UCSD-AML1 (cell line): ENCODE measurements at regions not wholly inside any gene's neighbourhood (a gene's known extent, or its start where the extent isn't known, plus 50 kb on each side); places are given as distances from the start of the nearest gene placed in this dataset.

Source experiments
- DNase-seq: peaks from one replicate; lab custom pipeline; 2025; ENCODE audit not compliant: unreplicated experiment; lab: John Stamatoyannopoulos, UW

DNA sequence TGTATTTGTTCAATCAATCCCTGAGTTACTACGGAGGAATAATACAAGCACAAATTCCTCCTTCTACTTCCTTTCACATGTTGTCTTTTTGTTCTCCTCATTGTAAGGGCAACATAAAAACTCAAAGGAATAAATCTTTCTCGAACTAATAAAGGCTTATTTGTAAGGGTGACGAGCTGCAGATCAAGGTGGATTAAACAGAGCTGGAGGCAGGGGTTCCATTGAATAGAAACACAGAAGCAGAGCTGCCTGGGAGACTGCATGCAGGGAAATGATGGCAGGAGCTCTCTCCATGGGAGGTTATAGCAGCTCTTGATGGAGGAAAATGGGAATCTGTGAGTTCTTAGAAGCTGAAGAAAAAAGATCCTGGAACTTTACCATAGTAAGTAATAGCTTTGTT lies 160.2 kb downstream of the CYYR1 start:
- no peak for DNase-seq

DNA sequence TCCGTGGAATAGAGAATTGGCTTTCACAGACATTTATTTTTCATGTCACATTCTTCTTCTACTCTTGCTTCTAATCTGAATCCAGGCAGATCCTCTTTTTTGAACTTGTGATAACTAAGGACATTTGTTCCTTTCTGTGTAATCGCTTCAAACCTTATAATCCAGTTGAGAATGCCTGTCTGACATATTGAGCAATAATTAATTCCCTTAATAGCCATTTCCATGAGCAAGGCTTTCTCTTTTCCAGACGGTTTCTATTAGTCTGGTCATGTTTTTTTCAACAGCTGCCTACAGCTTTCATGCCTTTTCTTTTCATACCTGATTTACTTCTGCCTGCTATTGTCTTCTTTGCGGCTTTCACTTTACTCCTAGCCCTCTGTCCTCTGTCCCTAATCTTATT lies 163.4 kb downstream of the CYYR1 start:
- DNase-seq, result no peak

DNA sequence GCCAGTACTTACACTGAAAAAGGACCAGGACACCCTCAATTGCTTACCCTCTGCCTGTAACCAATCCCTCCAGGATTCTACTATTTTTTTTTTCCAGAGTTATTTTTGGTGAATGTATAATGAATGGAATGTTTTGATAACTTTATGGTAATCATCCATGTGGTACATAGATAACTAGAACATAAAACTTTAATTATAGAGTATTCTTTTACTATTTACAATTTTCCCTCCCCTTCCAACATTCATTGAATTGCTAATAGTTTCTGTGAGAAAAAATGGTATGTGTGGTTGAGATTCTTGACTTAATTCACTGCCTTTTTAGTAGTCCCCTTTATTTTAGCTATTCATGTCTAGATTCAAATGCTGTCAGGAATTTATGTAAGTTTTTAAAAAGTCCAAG lies 164.6 kb downstream of the CYYR1 start:
- no peak for DNase-seq

DNA sequence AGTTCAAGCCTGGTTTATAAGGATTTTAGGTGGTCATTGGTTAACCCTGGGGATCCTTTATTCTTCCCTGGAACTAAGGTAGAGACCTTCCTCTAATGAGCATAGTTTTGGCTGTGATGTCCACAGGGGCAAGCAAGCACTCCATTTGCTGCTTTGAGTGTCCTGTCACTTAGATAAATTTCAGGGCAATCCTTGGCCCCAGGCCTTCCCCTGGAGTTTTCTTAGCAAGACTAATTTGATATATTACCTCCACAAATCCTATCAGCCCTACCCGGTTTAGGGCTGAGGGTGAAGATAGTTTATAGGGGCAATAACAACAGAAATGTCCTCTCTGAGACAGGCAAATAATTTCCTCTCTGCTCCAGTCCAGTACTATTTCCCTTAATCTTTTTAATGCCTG lies 166.6 kb downstream of the CYYR1 start:
- DNase-seq, result no peak

DNA sequence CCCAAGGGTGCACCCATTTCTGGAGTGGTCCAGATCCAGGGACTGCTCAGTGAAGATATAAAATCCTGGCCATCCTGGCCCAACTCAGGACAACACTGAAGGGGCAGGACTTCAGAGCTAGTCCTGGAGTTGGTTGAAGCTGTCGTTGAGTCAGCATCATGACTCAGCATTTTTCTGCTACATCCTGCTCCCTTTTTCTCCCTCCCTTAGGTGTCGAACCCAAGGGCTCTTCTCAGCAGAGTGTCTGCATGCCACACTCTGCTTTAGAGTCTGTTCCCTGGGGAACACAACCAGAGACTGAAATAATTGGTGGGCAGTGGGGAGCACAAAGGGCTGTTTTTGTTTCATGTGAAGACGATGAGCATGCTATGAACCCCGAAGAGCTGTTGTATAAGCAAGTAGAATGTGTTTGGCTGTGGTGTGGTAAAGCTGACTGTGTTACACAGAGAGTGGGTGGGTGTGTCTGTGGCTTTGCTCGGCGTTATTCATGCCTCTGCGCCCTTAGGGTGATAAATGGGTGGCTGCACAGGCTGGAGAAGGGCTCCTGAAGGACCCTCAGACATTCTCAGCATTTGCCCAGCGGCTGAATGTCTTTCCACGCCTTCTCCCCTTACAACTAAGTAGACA lies 167.2 kb downstream of the CYYR1 start:
- DNase-seq, result peak; percentile 43

DNA sequence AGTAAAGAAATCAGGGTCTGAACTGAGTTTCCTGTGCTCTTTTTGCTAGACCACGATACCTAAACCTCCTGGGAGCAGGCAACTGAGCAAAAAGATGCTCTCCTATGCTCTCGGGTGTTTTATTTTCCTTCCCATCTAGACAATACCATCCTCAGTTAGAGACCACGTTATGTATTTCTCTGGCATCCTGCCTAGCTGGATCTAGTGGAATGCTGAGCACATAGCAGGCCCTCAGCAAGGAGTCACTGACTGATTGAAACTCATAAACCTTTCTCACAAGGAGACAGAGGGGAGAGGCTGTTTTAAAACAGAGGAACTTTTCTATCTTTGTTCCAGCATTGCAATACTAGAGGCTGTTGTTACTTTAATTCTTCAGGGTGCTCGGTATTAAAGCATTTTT lies 168.0 kb downstream of the CYYR1 start:
- no peak for DNase-seq

DNA sequence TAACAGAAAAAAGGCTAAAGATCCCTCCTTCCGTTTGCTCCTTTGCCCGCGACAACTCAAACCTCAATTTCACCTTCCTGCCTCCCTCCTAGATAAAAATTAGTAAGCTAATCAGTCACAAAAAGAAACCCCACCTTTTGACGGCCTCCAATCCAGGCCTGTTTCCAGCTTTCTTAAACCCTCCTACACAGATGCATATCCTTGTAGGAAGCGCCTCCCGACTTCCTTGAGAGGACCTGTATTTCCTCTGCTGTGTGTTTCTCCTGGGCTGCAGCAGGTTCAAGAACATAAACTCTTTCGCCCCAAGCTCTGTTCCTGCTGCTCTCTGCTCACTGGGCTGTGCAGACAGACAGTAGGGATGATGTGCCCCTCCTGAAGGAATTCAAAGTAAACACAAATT lies 168.8 kb downstream of the CYYR1 start:
- DNase-seq, result no peak

DNA sequence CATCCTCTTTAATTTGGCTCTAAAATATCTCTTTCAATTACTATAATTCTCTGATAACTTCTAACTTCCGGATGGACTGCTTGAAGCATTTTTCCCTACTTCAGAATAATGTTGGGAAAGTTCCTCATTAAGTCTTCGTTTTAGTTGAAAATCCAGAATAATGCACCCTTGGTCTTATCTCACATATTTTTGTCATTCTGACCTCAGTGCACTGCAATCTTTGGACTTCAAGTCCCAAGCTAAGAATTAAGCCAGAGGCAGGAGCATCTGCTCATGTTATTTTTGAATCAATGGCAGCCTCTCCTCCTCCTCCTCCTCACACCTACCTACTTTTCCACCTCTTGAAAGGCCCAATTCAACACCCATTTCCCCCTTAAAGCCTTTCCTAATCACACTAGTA lies 169.8 kb downstream of the CYYR1 start:
- DNase-seq, result no peak

DNA sequence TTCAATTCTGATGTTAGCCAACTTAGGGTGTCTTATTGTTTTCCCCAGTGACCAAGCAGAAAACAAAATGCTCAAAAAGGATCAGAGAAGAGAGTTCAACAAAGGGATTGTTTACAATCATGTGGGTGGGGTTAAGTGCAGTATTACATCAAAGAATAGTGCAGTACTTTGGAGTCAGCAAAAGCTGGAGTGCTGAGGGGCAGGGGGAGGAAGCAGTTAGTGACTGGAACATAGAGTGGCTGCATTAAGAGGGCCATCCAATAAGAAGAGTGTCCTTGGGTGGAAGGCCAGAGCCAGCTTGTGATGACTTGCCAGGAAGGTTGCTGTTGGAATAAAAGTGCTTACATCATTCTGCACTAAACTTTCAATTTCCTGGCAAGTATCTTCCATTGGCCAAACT lies 175.5 kb downstream of the CYYR1 start:
- DNase-seq, result no peak

DNA sequence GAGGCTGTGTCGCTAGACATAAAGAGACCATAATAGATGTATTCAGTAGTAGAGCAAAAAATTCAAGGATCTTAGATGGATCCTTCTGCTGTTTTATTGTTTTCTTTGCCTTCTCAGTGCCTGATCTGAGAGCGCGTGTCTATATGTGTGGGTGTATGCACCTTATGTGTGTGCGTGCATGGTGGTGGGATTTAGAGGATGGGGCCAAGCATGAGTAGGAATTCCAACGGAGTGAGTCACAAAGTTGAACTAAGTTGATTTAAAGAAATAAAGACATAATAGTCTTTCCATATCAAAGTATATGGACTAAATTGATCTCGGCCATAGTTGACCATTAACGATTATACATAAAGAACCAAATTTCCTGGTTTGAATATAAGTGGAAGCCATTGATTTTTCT lies 178.7 kb downstream of the CYYR1 start:
- DNase-seq, result no peak

DNA sequence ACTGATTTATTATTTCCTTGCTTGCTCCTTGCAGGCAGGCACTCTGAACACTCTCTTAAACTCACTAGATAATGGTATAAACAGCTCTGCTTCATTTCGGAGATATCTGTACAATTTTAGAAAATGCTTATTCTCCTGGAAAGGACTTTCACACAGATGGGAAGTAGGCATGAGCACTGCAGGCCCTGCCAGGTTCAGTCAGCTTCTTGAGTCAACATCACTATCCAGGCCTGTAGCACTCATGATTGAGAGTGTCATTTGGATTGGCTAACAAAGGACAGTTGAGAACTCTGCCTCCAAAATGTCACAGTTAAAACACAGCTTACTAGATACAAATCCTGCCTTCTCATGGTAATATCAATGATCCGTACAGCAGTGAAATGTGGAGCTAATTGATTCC lies 181.9 kb downstream of the CYYR1 start:
- DNase-seq, result no peak

DNA sequence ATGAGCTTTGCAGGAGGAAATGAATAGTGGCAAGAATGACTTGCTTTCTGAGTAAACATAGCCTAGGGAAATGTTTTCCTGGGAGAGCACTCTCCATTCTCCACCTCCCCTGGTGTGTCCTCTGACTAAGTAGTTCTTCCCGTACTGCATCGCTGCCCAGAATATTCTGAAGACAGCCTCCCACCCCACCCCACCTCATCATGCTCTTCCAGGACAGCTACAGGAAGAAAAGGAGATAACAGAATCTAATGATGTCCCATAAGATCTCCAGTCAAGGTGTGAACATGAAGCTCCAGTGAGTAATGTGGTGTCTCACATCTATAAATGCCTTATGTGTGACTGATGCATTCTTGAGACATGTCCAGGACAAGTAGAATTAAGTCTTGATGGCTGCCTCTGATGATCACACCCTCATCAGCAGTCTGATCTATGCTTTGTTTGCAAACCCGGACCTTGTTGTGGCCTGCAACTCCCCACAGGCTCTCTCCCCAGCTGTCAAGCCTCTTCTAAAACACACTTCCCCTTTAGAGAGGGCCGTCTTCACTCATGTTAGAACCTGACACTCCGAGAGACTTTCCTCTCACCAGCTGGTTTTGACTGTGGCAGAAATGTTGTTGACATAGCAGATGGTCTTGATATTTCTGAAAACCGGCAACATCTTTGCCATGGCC lies 183.0 kb downstream of the CYYR1 start:
- DNase-seq, result peak; percentile 26

DNA sequence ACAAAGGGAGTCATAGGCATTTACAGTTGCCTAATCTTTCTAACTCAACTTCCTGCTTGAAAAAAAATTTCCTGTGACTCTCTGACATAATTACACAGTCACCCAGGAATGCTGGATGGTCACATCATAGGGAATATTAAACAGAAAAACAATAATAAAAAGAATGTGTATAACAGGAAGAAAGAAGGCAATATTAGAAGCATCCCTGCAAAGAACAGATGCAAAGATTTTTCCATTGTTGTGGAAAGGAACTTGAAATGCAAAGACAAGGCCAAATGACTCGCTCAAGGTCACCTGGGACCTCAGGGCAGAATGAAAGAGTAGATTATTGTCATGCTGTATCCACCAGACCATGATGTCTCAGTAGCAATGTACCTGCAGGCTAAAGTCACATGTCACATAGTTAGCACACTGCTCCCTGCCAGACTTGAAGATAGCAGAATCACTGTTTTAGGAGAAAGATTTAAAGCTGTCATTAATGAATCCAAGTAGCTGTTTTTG lies 184.3 kb downstream of the CYYR1 start:
- DNase-seq, result no peak

DNA sequence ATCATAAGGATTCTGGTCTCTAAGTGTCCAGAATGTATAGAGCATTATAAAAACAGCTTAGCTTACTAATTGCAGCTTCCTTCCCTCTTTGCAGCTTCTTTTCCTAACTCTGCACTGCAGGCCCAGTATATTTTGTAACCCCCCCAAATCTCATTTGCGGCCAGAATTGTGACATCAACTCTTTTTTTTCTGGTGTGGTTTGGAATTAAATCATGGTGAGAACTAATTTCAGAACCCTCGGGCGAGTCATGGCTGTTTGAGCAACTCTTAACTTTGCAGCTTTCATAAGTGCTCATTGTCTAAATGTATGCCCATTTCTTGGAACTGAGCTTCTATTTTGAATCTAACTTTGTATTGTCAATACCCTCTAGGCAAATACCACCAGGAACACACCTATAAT lies 187.4 kb downstream of the CYYR1 start:
- DNase-seq, result no peak

DNA sequence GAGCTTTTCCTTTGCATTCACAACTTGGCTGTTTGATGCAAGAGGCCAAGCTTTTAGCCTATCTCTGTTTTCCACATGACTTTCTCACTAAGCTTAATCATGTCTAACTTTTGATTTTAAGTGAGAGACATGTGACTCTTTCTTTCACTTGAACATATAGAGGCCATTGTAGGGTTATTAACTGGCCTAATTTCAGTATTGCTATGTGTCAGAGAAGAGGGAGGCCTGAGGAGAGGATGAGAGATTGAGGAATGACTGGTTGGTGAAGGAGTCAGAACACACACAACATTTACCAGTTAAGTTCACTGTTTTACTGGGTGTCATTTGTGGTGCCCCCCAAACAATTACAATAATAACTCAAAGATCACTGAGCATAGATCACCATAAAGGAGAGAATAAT lies 193.5 kb downstream of the CYYR1 start:
- DNase-seq, result no peak

DNA sequence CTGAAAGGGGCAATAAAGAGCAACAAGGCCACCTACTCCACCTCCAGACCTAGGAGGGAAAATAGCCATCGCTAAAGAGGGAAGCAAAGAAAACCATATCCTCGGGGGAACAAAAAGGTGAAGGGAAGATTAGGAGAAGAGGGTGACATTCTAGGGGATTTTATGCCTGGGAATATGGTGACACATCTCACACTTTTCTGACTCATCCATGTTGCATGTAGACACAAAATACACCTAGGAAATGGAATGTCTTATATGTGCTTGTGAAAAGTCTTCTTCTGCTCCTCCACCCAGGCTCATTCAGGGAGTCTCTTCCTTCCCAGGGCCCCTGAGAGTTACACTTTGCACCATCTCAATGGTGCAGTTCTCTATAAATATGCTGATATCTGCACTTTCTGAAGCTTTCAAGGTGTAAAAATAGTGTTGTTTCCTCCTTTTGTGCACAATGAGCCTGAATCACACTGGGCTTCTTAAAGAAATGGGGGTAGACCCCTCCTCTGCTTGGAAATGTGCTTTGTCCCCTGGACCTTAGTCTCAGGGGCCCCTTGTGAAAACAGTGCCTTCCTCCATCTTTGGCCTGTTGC lies 195.9 kb downstream of the CYYR1 start:
- no peak for DNase-seq

DNA sequence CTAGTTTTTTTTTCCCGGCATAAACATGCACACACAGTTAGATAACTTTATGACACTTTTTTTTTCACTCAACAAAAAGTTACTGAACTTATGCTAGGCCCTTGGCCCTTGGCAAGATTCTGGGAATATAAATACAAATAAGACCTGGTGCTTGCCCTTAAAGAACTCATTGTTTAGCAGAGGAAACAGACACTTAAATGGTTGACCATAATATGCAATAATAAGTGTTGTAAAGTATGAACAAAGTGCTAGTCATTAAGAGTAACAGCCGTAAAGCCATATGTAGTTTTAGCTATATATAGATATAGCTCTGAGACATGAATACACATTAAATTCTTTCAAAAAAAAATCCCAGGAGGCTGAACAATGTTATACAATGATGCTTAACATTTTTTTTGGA lies 198.3 kb downstream of the CYYR1 start:
- no peak for DNase-seq

DNA sequence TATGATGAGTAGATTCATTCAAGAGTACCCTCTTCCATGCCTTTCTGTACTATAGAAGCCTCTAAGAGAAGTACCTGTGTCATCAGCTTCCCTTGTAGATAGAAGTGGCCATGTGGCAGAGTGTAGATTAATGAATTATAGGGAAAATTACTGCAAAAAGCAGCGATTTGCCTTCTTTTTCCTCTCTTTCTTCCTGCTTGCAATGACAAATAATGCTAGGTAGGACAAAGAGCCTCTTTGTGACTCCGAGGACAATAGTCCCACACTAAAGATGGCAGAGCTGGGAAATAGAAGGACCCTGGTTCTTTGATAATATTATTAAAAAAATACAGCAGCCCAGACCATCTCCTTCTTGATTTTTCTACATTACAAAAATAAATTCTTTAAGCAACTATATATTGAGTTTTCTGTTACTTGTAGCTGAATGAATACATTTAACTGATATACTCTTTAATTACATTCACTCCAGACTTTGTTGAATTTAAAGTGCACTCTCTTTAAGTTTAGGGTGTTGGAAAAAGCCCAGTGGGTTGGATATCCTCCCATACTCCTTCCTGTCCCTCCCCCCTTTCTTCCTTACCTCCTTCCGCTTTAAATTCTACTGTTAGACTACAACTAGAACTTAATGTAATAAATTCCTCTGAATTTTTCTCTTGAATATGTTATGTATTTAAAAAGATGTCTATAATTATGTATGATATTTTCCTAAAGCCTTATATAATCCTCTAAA lies 198.2 kb upstream of the APP start:
- no peak for DNase-seq

DNA sequence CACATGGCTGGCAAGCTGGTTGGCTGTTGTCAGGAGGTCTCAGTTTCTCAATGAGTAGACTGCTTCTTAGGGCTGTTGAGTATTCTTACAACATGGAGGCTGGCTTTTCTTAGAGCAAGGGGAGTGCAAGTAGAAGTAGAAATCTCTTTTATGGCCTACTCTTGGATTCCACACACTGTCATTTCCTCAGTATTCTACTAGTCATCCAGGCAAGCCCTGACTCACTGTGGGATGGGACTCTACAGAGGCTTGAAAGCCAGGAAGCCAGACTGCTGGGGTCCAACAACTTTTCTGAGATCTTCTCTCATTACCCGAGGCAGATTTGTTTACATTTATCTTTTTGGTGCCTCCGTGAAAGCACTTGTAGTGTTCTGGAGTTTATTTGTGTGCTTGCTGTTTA lies 196.2 kb upstream of the APP start:
- no peak for DNase-seq

DNA sequence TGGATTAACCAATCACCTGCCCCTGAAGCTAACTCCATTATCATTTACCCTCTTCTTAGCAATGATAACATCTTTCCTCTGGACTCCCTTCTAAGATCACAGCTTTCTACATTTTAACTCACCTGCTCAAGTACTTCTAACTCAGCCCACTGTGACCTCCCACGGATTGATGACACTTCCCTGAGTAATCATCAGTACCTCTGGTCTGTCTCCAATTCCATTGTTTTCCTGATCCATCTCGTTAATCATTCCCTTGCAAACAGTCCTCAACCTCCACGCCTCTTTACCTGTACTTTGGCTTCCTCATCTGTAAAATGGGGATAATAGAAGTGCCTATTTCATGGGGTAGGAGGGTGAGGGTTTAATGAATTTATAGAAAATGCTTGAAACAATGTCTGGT lies 195.3 kb upstream of the APP start:
- DNase-seq, result no peak

DNA sequence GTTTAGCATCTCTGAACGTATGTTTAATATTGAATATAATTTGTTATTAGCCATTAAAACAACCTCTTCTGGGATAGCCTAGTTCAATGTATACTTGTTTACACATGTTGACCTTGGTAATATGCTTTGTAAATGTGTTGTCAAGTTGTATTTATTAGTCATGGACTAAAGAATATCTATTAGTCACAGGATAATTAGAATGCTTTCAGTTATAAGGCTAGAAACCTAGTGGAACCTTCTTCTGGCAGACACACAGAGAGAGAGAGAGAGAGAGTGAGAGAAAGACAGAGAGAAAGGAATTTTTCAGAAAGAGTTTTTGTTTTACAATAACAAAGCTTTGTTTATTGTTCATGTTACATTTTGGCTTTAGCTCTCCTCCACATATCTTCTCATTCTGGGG lies 181.1 kb upstream of the APP start:
- no peak for DNase-seq

DNA sequence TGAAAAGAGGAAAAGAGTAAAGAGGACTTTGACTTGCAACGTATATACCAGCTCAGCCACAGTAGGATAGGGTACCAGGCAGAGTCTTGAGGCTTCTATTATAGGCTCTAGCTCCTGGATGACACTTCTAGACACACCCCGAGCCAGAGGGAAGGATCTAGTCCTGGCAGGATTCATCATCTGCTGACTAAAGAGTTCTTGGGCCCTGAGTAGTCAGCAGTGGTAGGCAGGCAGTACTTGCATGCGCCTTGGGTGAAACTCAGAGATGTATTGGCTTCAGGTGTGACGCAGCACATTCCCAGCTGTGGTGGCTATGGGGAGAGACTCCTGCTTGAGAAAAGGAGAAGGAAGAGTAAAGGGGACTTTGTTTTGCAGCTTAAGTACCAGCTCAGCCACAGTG lies 162.3 kb upstream of the APP start:
- no peak for DNase-seq
